ENCODE measurements at regions not wholly inside any gene's neighbourhood (a gene's known extent, or its start where the extent isn't known, plus 50 kb on each side); places are given as distances from the start of the nearest gene placed in this dataset.
"Not testable (repeated sequence)": the region's sequence is repeated elsewhere in the genome, so short reads cannot be mapped to it uniquely, and the experiment has no call there.

DNA sequence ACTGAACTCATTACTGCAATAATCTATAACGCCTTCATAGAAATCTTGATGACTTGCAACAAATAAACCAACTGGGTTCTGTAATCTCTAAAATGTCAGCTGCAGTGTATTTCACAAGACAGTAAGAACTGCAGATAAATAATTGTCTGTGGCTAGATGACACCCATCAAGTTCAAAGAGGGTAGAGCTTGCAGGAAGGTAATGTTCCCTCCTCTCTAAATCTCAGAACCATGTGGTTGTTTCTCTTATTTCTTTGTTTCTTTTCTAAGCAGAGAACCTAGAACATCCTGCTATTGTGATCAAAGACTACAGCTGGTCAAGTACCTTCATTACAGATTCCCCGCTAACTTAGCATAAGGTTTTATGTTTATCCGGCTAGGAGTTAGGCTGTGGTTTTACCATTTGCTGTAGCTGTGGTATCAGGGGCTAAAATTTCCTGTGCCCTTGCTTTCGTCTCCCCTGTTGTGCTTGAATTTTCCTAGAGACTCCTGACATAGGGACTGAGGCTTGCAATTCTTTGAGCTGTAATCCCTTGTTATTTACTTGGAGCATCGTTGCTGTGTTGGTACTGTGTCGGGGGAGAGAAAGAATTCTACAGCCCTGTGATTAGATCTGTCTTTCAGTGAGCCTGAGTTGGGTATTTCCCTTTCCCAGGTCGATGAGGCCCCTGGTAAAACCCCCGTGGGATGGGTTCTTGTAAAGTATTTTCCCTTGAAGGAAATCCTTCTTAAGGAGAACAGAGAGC lies 253.1 kb upstream of the BTG1 start:
- DNase-seq (ENCODE audit: low read depth), result no peak

DNA sequence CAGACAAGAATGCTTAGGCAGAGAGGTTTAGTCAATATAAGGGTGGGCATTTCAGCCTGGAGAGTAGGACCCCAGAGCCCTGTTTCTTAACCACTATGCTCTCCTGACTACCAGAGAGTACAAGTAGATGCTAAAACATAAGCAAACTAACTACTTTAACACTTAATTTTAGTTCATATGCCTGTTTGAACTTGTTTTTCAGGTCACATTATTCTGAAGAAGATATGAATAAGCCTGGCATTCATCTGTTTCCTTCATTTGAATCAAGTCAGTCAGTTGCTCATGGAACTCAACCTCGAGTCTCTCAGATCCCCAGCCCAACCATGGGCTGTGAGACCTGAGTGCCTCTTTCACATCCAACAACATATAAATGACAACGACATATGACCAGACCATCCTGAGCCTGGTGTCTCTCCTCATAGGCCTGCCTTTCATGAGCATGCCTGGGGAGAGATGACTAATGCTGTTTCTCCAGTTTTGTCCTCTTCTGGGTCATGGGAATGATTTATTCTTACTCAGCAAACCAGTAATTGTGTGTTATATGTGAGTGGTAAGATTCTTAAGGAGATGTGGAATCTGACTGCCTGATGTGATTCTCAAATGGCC lies 251.1 kb upstream of the BTG1 start:
- DNase-seq (ENCODE audit: low read depth), result no peak

- DNase-seq (ENCODE audit: low read depth), result no peak
Observed at GRCh38 chr12:92395322-92395721, 249.7 kb upstream of the BTG1 start.

GRCh38 chr12:92394895-92395294 lies 249.2 kb upstream of the BTG1 start:
- DNase-seq (ENCODE audit: low read depth), result no peak

- DNase-seq (ENCODE audit: low read depth), result no peak
Observed at GRCh38 chr12:92393504-92393903, 247.9 kb upstream of the BTG1 start.

DNA sequence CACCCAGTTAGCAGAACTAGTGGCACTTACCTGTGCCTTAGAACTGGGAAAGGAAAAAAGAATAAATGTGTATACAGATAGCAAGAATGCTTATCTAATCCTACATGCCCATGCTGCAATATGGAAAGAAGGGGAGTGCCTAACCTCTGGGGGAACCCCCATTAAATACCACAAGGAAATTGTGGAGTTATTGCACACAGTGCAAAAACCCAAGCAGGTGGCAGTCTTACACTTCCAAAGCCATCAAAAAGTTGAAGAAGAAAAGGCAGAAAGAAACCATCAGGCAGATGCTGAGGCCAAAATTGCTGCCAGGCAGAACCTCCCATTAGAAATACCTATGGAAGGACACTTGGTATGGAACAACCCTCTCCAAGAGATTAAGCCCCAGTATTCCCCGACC lies 246.1 kb upstream of the BTG1 start:
- DNase-seq (ENCODE audit: low read depth), result not testable (repeated sequence)

GRCh38 chr12:92389466-92389865 lies 243.8 kb upstream of the BTG1 start:
- DNase-seq (ENCODE audit: low read depth), result no peak

DNA sequence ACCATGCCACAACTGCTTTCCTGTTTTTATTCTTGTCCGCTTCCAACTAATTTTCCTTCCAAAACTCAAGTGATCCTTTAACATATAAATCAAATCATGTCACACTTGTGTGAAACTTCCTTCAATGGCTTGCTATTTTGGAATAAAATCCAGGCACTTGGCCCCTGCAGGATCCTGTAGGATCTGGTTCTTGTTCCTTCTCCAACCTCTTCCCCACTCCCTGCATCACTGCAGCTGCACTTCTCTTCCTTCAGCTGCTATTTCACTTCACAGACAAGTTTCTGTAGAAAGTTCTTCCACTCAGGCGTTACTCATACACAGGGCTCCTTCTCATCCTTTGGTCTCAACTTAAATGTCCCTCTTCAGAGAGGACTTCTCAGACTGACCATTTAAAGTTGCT lies 239.7 kb upstream of the BTG1 start:
- no peak for DNase-seq (ENCODE audit: low read depth)

DNA sequence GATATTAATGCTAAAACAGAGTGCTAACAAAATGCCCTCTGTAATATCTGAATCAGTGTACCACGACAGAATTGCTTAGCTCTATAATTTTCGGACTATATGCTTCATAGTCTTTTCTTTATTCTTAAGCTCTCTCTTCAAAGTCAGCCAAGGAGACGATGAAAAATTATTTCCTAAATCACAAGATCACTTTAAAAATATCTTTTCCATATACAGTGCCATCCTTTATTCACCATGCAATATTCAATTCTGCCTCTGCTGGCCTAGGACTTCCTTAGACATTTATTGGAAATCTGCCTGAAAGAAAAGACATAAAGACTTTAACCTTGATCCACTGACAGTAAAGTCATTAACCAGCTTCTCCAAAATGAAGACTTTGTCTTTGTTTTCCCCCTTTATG lies 238.9 kb upstream of the BTG1 start:
- DNase-seq (ENCODE audit: low read depth), result no peak

DNA sequence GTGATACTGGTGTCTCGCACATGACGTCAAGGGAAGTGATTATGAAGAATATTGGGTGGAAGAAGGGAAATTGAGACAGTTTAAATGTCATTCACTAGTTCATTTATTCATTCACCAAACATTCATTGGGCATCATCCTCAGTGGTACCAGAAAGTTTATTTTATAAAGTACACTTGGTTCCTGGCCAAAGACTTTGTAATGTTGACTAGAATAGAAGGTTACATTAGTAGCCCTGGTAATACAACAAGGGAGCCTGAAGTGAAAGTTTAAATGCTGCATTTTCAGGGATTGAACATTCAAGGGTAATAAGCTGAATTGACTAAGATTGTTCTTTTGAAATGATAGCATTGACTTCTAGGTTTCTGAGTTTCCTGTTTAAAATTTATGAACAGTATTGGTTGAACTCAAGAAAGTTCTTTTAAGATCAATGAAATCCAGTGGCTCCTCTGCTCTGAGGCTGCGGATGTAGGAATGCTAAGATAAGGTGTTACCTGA lies 236.8 kb upstream of the BTG1 start:
- no peak for DNase-seq (ENCODE audit: low read depth)

GRCh38 chr12:92381856-92382255 lies 236.2 kb upstream of the BTG1 start:
- DNase-seq (ENCODE audit: low read depth), result no peak

GRCh38 chr12:92378682-92379479 lies 233.2 kb upstream of the BTG1 start:
- no peak for DNase-seq (ENCODE audit: low read depth)

- not testable (repeated sequence) for DNase-seq (ENCODE audit: low read depth)
Observed at GRCh38 chr12:92375504-92375903, 229.9 kb upstream of the BTG1 start.

- DNase-seq (ENCODE audit: low read depth), result no peak
Observed at GRCh38 chr12:92370828-92371227, 225.2 kb upstream of the BTG1 start.

DNA sequence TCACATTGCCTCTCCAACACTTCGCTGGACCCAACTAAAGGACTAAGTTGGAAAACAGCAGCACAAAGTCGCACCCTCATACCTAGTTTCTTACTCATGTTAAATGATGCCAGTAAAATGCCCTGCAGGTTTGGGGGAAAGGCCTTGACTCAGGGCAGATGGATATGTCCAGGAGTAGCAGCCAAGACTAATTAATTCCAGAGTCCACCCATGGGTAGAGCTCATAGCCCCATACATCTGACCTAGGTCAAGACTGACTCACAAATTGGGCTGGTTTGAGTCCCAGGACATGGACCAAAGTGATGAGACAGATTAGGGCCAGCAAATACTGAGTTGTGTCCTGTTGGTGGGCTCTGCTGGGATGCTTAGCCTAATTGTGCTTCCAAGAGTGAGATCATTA lies 224.0 kb upstream of the BTG1 start:
- DNase-seq (ENCODE audit: low read depth), result no peak

GRCh38 chr12:92369056-92369455 lies 223.4 kb upstream of the BTG1 start:
- no peak for DNase-seq (ENCODE audit: low read depth)

- DNase-seq (ENCODE audit: low read depth), result no peak
Observed at GRCh38 chr12:92365836-92366235, 220.2 kb upstream of the BTG1 start.

- DNase-seq (ENCODE audit: low read depth), result no peak
Observed at GRCh38 chr12:92365333-92365732, 219.7 kb upstream of the BTG1 start.

DNA sequence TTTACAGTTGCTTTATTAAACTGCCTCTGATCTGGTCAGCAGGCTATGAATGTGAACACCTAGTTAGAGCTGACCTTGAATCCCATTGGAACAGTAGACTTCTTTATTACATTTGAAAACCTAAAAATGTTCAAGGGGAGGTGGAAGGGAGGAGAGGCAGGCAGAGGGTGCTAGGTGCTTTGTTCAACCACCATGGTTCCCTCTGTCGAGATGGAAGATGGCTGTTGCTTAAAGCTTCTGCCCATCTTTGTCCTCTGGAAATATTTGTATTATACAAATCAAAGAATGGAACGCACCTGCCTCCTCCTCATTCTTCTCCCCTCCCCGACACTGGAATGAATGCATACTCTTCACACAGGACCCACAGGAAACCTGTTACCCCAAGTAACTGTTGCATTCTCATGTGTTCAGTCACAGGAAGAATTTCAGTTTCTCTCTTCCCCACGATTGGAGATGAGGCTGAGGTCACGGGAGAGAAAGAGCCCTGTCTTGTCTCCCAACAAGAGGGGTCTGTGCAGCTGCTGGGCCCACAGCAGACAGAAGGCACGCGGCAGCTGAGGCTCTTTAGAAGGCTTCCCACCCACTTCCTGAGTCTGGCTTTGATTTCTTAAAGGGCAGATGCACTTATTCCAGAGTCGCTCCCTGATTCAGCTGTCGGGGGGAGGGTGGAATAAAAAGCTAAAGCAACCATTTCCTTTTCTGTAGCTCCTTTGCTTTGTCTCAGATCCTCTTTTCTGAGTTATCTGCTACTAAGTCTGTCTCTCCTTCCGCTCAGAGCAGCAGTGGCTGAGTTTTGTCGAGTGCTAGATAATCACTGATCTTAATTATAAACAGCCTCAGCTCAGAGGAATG lies 217.9 kb upstream of the BTG1 start:
- DNase-seq (ENCODE audit: low read depth), result no peak

- DNase-seq (ENCODE audit: low read depth), result no peak
Observed at GRCh38 chr12:92362785-92363184, 217.1 kb upstream of the BTG1 start.

- DNase-seq (ENCODE audit: low read depth), result no peak
Observed at GRCh38 chr12:92362126-92362525, 216.5 kb upstream of the BTG1 start.

- DNase-seq (ENCODE audit: low read depth), result no peak
Observed at GRCh38 chr12:92360543-92360942, 214.9 kb upstream of the BTG1 start.

Measured in stimulated activated CD8-positive, alpha-beta memory T cell treated with anti-CD3 and anti-CD28 coated beads, Interleukin-4, amount 100 ng/mL, for 24 hours (primary cell).